Sigmoid colon (tissue), 6 donors: ENCODE measurements at regions not wholly inside any gene's neighbourhood (a gene's known extent, or its start where the extent isn't known, plus 50 kb on each side); places are given as distances from the start of the nearest gene placed in this dataset.

Source experiments
- DNase-seq: peaks from one replicate; pipeline ENCODE4 v3.0.0-alpha.2; 2019
- H3K27ac ChIP-seq, 4 donors: fragments of 200-600 bp; sonication (generic); one replicate each; pipeline ENCODE4 v1.5.1; 2016 to 2019; ENCODE audit warnings: mild to moderate bottlenecking in 1 of 4
- H3K27me3 ChIP-seq, 3 donors: fragments of 200-600 bp; sonication (generic); one replicate each; pipeline ENCODE4 v1.5.1; 2019; ENCODE audit warnings: mild to moderate bottlenecking in 1 of 3
- H3K36me3 ChIP-seq, 4 donors: fragments of 200-600 bp; sonication (generic); one replicate each; pipeline ENCODE4 v1.5.1; 2016 to 2019
- H3K4me1 ChIP-seq, 4 donors: fragments of 200-600 bp; sonication (generic); one replicate each; pipeline ENCODE4 v1.5.1; 2017 to 2019
- H3K4me3 ChIP-seq, 4 donors: fragments of 200-600 bp; sonication (generic); one replicate each; pipeline ENCODE4 v1.5.1; 2017 to 2019; ENCODE audit warnings: mild to moderate bottlenecking in 2 of 4, moderate library complexity in 1 of 4
- H3K9me3 ChIP-seq, 4 donors: fragments of 200-600 bp in 3 of 4; sonication (generic) in 3 of 4; one replicate each; pipeline versions ENCODE4 v1.5.1 to v1.6.1; 2013 to 2019
- CTCF ChIP-seq, 4 experiments: fragments of 450-650 bp in 3 of 4; fragments of 200-600 bp in 1 of 4; IDR thresholded peaks; one replicate each; pipeline ENCODE4 v1.5.1; 2016 to 2019; ENCODE audit warnings: antibody characterized with exemption in 4 of 4, mild to moderate bottlenecking in 3 of 4, moderate library complexity in 2 of 4
- EP300 ChIP-seq, 4 donors: sonication (generic); formaldehyde crosslinking; IDR thresholded peaks; one replicate each; pipeline ENCODE4 v1.6.1; 2017; ENCODE audit warnings: antibody characterized with exemption in 4 of 4
- POLR2A ChIP-seq, 2 donors: fragments of 450-650 bp; IDR thresholded peaks; one replicate each; pipeline ENCODE4 v1.6.1; 2016; ENCODE audit warnings: antibody characterized with exemption in 2 of 2, mild to moderate bottlenecking in 2 of 2, moderate library complexity in 2 of 2
- POLR2AphosphoS5 ChIP-seq, 4 donors: sonication (generic); formaldehyde crosslinking; IDR thresholded peaks; one replicate each; pipeline ENCODE4 v1.6.1; 2017; ENCODE audit warnings: antibody characterized with exemption in 4 of 4
- WGBS, 2 donors: extraction: QIAGEN DNeasy Blood & Tissue Kit; methylation state at CpG; one replicate each; pipeline ENCODE4 v1.1.7; 2013; 5-methylcytosine and 5-hydroxymethylcytosine counted together
- intact Hi-C: fragments of 100-400 bp; cut with DNase I; formaldehyde crosslinking; loops from one replicate; pipeline ENCODE4 v1.15.1; 2023
- donor health status: healthy with polysubstance abuse.
- donor health status: healthy.

- intact Hi-C loops: no loop called here
- Histone ChIP-seq H3K36me3 (no peaks in the 10 kb centered on the region), H3K9me3 (no peaks in the 10 kb centered on the region), H3K4me3 (no peak overlapping the region), H3K27ac (no peak overlapping the region), H3K27me3 (no peaks in the 10 kb centered on the region), H3K4me1 (no peaks in the 10 kb centered on the region)
- WGBS, 2 donors: 84 to 85% methylated on average over 6 of the region's 6 CpGs
- TF ChIP-seq POLR2A (IDR thresholded peaks at IDR 0.05) (no peak), POLR2AphosphoS5 (IDR thresholded peaks at IDR 0.05) (no peak), CTCF (IDR thresholded peaks at IDR 0.05) (no peak), EP300 (IDR thresholded peaks at IDR 0.05) (no peak)
- no peak for DNase-seq
These were observed 134.8 kb upstream of the ALDH1B1 start for GRCh38 chr9:38257626-38258215.

- no peak for DNase-seq
These were observed 136.0 kb upstream of the ALDH1B1 start for GRCh38 chr9:38256461-38256860.

GRCh38 chr9:38255599-38255998 lies 136.9 kb upstream of the ALDH1B1 start:
- no peak for DNase-seq
- H3K4me1 ChIP-seq: no peaks in the 10 kb centered on the region
- no peaks in the 10 kb centered on the region for H3K36me3 ChIP-seq
- no peaks in the 10 kb centered on the region for H3K27me3 ChIP-seq
- H3K27ac ChIP-seq: no peak overlapping the region
- 83 to 84% methylated on average over 3 of the region's 3 CpGs for WGBS, 2 donors
- intact Hi-C loops: no loop called here
- H3K4me3 ChIP-seq: no peak overlapping the region
- no peak for TF ChIP-seq POLR2AphosphoS5 (IDR thresholded peaks at IDR 0.05)
- no peak for TF ChIP-seq CTCF (IDR thresholded peaks at IDR 0.05)
- no peak for TF ChIP-seq POLR2A (IDR thresholded peaks at IDR 0.05)
- TF ChIP-seq EP300 (IDR thresholded peaks at IDR 0.05): no peak
- no peaks in the 10 kb centered on the region for H3K9me3 ChIP-seq

More at GRCh38 chr9:38256461-38256860, 136.0 kb upstream of the ALDH1B1 start:
- no peaks in the 10 kb centered on the region for H3K36me3 ChIP-seq
- no peak for TF ChIP-seq POLR2A (IDR thresholded peaks at IDR 0.05)
- no peak for TF ChIP-seq EP300 (IDR thresholded peaks at IDR 0.05)
- no peak for TF ChIP-seq CTCF (IDR thresholded peaks at IDR 0.05)
- no peak for TF ChIP-seq POLR2AphosphoS5 (IDR thresholded peaks at IDR 0.05)
- intact Hi-C loops: no loop called here
- WGBS, 2 donors: 88% methylated on average over 2 of the region's 2 CpGs
- H3K9me3 ChIP-seq: no peaks in the 10 kb centered on the region
- H3K4me3 ChIP-seq: no peak overlapping the region
- no peak overlapping the region for H3K27ac ChIP-seq
- no peaks in the 10 kb centered on the region for H3K27me3 ChIP-seq
- no peaks in the 10 kb centered on the region for H3K4me1 ChIP-seq

GRCh38 chr9:38254756-38255155 lies 137.7 kb upstream of the ALDH1B1 start:
- Histone ChIP-seq H3K4me1 (no peaks in the 10 kb centered on the region), H3K36me3 (no peaks in the 10 kb centered on the region), H3K27me3 (no peaks in the 10 kb centered on the region), H3K4me3 (no peak overlapping the region), H3K9me3 (no peaks in the 10 kb centered on the region), H3K27ac (no peak overlapping the region)
- intact Hi-C loops: no loop called here
- WGBS, 2 donors: 74 to 83% methylated on average over 2 of the region's 2 CpGs
- TF ChIP-seq POLR2AphosphoS5 (IDR thresholded peaks at IDR 0.05) (no peak), CTCF (IDR thresholded peaks at IDR 0.05) (no peak), EP300 (IDR thresholded peaks at IDR 0.05) (no peak), POLR2A (IDR thresholded peaks at IDR 0.05) (no peak)
- no peak for DNase-seq

- Histone ChIP-seq H3K9me3 (no peaks in the 10 kb centered on the region), H3K4me1 (no peaks in the 10 kb centered on the region), H3K4me3 (no peak overlapping the region), H3K27me3 (no peaks in the 10 kb centered on the region), H3K27ac (no peak overlapping the region), H3K36me3 (no peaks in the 10 kb centered on the region)
- DNase-seq: no peak
- WGBS, 2 donors: 78 to 80% methylated on average over 7 of the region's 7 CpGs
- no peak for TF ChIP-seq CTCF (IDR thresholded peaks at IDR 0.05)
- TF ChIP-seq POLR2A (IDR thresholded peaks at IDR 0.05): no peak
- TF ChIP-seq EP300 (IDR thresholded peaks at IDR 0.05): no peak
- TF ChIP-seq POLR2AphosphoS5 (IDR thresholded peaks at IDR 0.05): no peak
- intact Hi-C loops: no loop called here
These were observed 138.4 kb upstream of the ALDH1B1 start for GRCh38 chr9:38254151-38254550.
